ENCODE measurements at regions not wholly inside any gene's neighbourhood (a gene's known extent, or its start where the extent isn't known, plus 50 kb on each side); places are given as distances from the start of the nearest gene placed in this dataset.

- Histone ChIP-seq H3K27ac (ENCODE audit: low read depth in 2 of 2, low read length in 1 of 2) (no peak overlapping the region), H3K27me3 (ENCODE audit: control insufficient read depth in 1 of 2, insufficient read depth in 2 of 2, low read length in 2 of 2) (peaks cover 0 to 2% of the 10 kb centered on the region in 2 donors), H3K4me1 (ENCODE audit: control insufficient read depth in 2 of 2, insufficient read depth in 2 of 2, low read length in 1 of 2) (peaks cover 0 to 2% of the 10 kb centered on the region in 2 donors), H3K36me3 (ENCODE audit: control insufficient read depth in 2 of 2, insufficient read depth in 2 of 2, low read length in 1 of 2) (no peaks in the 10 kb centered on the region), H3K9me3 (ENCODE audit: control insufficient read depth in 2 of 2, insufficient read depth in 1 of 2, low read depth in 1 of 2, low read length in 1 of 2) (no peaks in the 10 kb centered on the region), H3K4me3 (ENCODE audit: low read depth in 1 of 2, low read length in 2 of 2) (no peak overlapping the region)
- WGBS, 2 donors: 93 to 95% methylated on average over 2 of the region's 2 CpGs
Measured at GRCh38 chr9:115616666-115617239, 498.8 kb upstream of the TNC start.

- Histone ChIP-seq H3K4me3 (ENCODE audit: low read depth in 1 of 2, low read length in 2 of 2) (no peak overlapping the region), H3K9me3 (ENCODE audit: control insufficient read depth in 2 of 2, insufficient read depth in 1 of 2, low read depth in 1 of 2, low read length in 1 of 2) (peaks cover 0 to 2% of the 10 kb centered on the region in 2 donors), H3K27ac (ENCODE audit: low read depth in 2 of 2, low read length in 1 of 2) (no peak overlapping the region), H3K4me1 (ENCODE audit: control insufficient read depth in 2 of 2, insufficient read depth in 2 of 2, low read length in 1 of 2) (no peaks in the 10 kb centered on the region), H3K36me3 (ENCODE audit: control insufficient read depth in 2 of 2, insufficient read depth in 2 of 2, low read length in 1 of 2) (no peaks in the 10 kb centered on the region), H3K27me3 (ENCODE audit: control insufficient read depth in 1 of 2, insufficient read depth in 2 of 2, low read length in 2 of 2) (no peaks in the 10 kb centered on the region)
Measured at GRCh38 chr9:115625251-115625650, 507.3 kb upstream of the TNC start.

GRCh38 chr9:115625954-115626353, 508.0 kb upstream of the TNC start:
- WGBS, 2 donors: 60 to 62% methylated on average over 5 of the region's 5 CpGs
- Histone ChIP-seq H3K4me3 (ENCODE audit: low read depth in 1 of 2, low read length in 2 of 2) (no peak overlapping the region), H3K27ac (ENCODE audit: low read depth in 2 of 2, low read length in 1 of 2) (no peak overlapping the region), H3K36me3 (ENCODE audit: control insufficient read depth in 2 of 2, insufficient read depth in 2 of 2, low read length in 1 of 2) (no peaks in the 10 kb centered on the region), H3K4me1 (ENCODE audit: control insufficient read depth in 2 of 2, insufficient read depth in 2 of 2, low read length in 1 of 2) (no peaks in the 10 kb centered on the region), H3K27me3 (ENCODE audit: control insufficient read depth in 1 of 2, insufficient read depth in 2 of 2, low read length in 2 of 2) (no peaks in the 10 kb centered on the region), H3K9me3 (ENCODE audit: control insufficient read depth in 2 of 2, insufficient read depth in 1 of 2, low read depth in 1 of 2, low read length in 1 of 2) (peaks cover 0 to 2% of the 10 kb centered on the region in 2 donors)

GRCh38 chr9:115627511-115627910, 509.6 kb upstream of the TNC start:
- 78 to 87% methylated on average over 8 of the region's 8 CpGs for WGBS, 2 donors
- Histone ChIP-seq H3K27me3 (ENCODE audit: control insufficient read depth in 1 of 2, insufficient read depth in 2 of 2, low read length in 2 of 2) (no peaks in the 10 kb centered on the region), H3K27ac (ENCODE audit: low read depth in 2 of 2, low read length in 1 of 2) (no peak overlapping the region), H3K36me3 (ENCODE audit: control insufficient read depth in 2 of 2, insufficient read depth in 2 of 2, low read length in 1 of 2) (no peaks in the 10 kb centered on the region), H3K4me1 (ENCODE audit: control insufficient read depth in 2 of 2, insufficient read depth in 2 of 2, low read length in 1 of 2) (no peaks in the 10 kb centered on the region), H3K4me3 (ENCODE audit: low read depth in 1 of 2, low read length in 2 of 2) (no peak overlapping the region), H3K9me3 (ENCODE audit: control insufficient read depth in 2 of 2, insufficient read depth in 1 of 2, low read depth in 1 of 2, low read length in 1 of 2) (no peaks in the 10 kb centered on the region)

GRCh38 chr9:115628426-115628825, 510.5 kb upstream of the TNC start:
- H3K36me3 ChIP-seq (ENCODE audit: control insufficient read depth in 2 of 2, insufficient read depth in 2 of 2, low read length in 1 of 2): no peaks in the 10 kb centered on the region
- H3K4me3 ChIP-seq (ENCODE audit: low read depth in 1 of 2, low read length in 2 of 2): no peak overlapping the region
- WGBS, 2 donors: 45% methylated on average over 2 of the region's 2 CpGs
- H3K9me3 ChIP-seq (ENCODE audit: control insufficient read depth in 2 of 2, insufficient read depth in 1 of 2, low read depth in 1 of 2, low read length in 1 of 2): no peaks in the 10 kb centered on the region
- H3K27me3 ChIP-seq (ENCODE audit: control insufficient read depth in 1 of 2, insufficient read depth in 2 of 2, low read length in 2 of 2): no peaks in the 10 kb centered on the region
- H3K4me1 ChIP-seq (ENCODE audit: control insufficient read depth in 2 of 2, insufficient read depth in 2 of 2, low read length in 1 of 2): peaks cover 0 to 3% of the 10 kb centered on the region in 2 donors
- no peak overlapping the region for H3K27ac ChIP-seq (ENCODE audit: low read depth in 2 of 2, low read length in 1 of 2)

- Histone ChIP-seq H3K4me3 (ENCODE audit: low read depth in 1 of 2, low read length in 2 of 2) (no peak overlapping the region), H3K27me3 (ENCODE audit: control insufficient read depth in 1 of 2, insufficient read depth in 2 of 2, low read length in 2 of 2) (no peaks in the 10 kb centered on the region), H3K27ac (ENCODE audit: low read depth in 2 of 2, low read length in 1 of 2) (no peak overlapping the region), H3K36me3 (ENCODE audit: control insufficient read depth in 2 of 2, insufficient read depth in 2 of 2, low read length in 1 of 2) (no peaks in the 10 kb centered on the region), H3K9me3 (ENCODE audit: control insufficient read depth in 2 of 2, insufficient read depth in 1 of 2, low read depth in 1 of 2, low read length in 1 of 2) (no peaks in the 10 kb centered on the region), H3K4me1 (ENCODE audit: control insufficient read depth in 2 of 2, insufficient read depth in 2 of 2, low read length in 1 of 2) (peaks cover 0 to 3% of the 10 kb centered on the region in 2 donors)
- 61 to 69% methylated on average over 4 of the region's 4 CpGs for WGBS, 2 donors
Measured at GRCh38 chr9:115629879-115630840, 512.2 kb upstream of the TNC start.

GRCh38 chr9:115632391-115632790, 514.4 kb upstream of the TNC start:
- WGBS, 2 donors: 86 to 88% methylated on average over 7 of the region's 7 CpGs
- Histone ChIP-seq H3K4me1 (ENCODE audit: control insufficient read depth in 2 of 2, insufficient read depth in 2 of 2, low read length in 1 of 2) (peaks cover 0 to 3% of the 10 kb centered on the region in 2 donors), H3K27me3 (ENCODE audit: control insufficient read depth in 1 of 2, insufficient read depth in 2 of 2, low read length in 2 of 2) (no peaks in the 10 kb centered on the region), H3K36me3 (ENCODE audit: control insufficient read depth in 2 of 2, insufficient read depth in 2 of 2, low read length in 1 of 2) (no peaks in the 10 kb centered on the region), H3K9me3 (ENCODE audit: control insufficient read depth in 2 of 2, insufficient read depth in 1 of 2, low read depth in 1 of 2, low read length in 1 of 2) (no peaks in the 10 kb centered on the region), H3K27ac (ENCODE audit: low read depth in 2 of 2, low read length in 1 of 2) (no peak overlapping the region), H3K4me3 (ENCODE audit: low read depth in 1 of 2, low read length in 2 of 2) (no peak overlapping the region)

- H3K4me1 ChIP-seq (ENCODE audit: control insufficient read depth in 2 of 2, insufficient read depth in 2 of 2, low read length in 1 of 2): peaks cover 0 to 3% of the 10 kb centered on the region in 2 donors
- peak overlapping the region in 1 of 2 donors; percentile 4 for H3K27ac ChIP-seq (ENCODE audit: low read depth in 2 of 2, low read length in 1 of 2)
- H3K27me3 ChIP-seq (ENCODE audit: control insufficient read depth in 1 of 2, insufficient read depth in 2 of 2, low read length in 2 of 2): no peaks in the 10 kb centered on the region
- H3K9me3 ChIP-seq (ENCODE audit: control insufficient read depth in 2 of 2, insufficient read depth in 1 of 2, low read depth in 1 of 2, low read length in 1 of 2): no peaks in the 10 kb centered on the region
- WGBS, 2 donors: 48 to 50% methylated on average over 3 of the region's 3 CpGs
- no peak overlapping the region for H3K4me3 ChIP-seq (ENCODE audit: low read depth in 1 of 2, low read length in 2 of 2)
- no peaks in the 10 kb centered on the region for H3K36me3 ChIP-seq (ENCODE audit: control insufficient read depth in 2 of 2, insufficient read depth in 2 of 2, low read length in 1 of 2)
Measured at GRCh38 chr9:115633104-115633503, 515.1 kb upstream of the TNC start.

- Histone ChIP-seq H3K9me3 (ENCODE audit: control insufficient read depth in 2 of 2, insufficient read depth in 1 of 2, low read depth in 1 of 2, low read length in 1 of 2) (no peaks in the 10 kb centered on the region), H3K27me3 (ENCODE audit: control insufficient read depth in 1 of 2, insufficient read depth in 2 of 2, low read length in 2 of 2) (no peaks in the 10 kb centered on the region), H3K36me3 (ENCODE audit: control insufficient read depth in 2 of 2, insufficient read depth in 2 of 2, low read length in 1 of 2) (no peaks in the 10 kb centered on the region), H3K4me1 (ENCODE audit: control insufficient read depth in 2 of 2, insufficient read depth in 2 of 2, low read length in 1 of 2) (peaks cover 0 to 3% of the 10 kb centered on the region in 2 donors), H3K4me3 (ENCODE audit: low read depth in 1 of 2, low read length in 2 of 2) (no peak overlapping the region), H3K27ac (ENCODE audit: low read depth in 2 of 2, low read length in 1 of 2) (no peak overlapping the region)
- WGBS, 2 donors: 81 to 85% methylated on average over 1 of the region's 1 CpG
Measured at GRCh38 chr9:115635680-115636383, 517.8 kb upstream of the PAPPA start.

All from esophagus (tissue), 2 donors.